ENCODE measurements at regions not wholly inside any gene's neighbourhood (a gene's known extent, or its start where the extent isn't known, plus 50 kb on each side); places are given as distances from the start of the nearest gene placed in this dataset.
A peak's percentile ranks its signal among the peaks of the same experiment; 100 is the strongest.

DNA sequence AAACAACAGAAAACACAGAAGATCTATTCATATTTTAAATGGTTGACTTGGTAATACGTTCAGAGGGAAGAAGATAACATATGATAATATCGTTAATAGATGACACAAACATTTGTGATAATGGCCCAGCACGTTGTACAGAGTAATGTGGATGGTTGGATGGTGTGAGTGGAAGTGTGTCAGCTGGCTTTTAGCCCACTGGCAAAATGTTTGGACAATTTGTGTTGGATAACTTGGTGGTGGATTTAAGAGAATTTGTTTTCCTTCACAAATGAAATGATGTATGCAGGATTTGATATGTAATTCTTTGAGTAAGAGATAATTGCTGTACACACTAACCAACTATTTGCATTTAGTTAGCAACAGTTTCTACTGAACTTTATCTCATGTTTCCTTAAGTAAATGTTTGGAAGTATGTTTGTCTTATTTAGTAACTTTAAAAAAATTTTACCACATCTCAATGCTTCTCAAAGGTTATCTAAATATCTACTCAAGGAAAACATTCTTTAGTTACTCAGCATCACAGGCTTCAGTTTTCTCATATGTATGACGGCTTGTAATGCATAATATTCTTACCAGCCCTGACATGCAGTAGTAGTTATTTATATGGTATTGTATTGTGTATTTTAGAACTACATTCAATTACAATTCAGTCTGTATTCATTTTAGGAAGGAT lies 328.5 kb upstream of the GOLIM4 start:
- TF ChIP-seq, protein P1, sequence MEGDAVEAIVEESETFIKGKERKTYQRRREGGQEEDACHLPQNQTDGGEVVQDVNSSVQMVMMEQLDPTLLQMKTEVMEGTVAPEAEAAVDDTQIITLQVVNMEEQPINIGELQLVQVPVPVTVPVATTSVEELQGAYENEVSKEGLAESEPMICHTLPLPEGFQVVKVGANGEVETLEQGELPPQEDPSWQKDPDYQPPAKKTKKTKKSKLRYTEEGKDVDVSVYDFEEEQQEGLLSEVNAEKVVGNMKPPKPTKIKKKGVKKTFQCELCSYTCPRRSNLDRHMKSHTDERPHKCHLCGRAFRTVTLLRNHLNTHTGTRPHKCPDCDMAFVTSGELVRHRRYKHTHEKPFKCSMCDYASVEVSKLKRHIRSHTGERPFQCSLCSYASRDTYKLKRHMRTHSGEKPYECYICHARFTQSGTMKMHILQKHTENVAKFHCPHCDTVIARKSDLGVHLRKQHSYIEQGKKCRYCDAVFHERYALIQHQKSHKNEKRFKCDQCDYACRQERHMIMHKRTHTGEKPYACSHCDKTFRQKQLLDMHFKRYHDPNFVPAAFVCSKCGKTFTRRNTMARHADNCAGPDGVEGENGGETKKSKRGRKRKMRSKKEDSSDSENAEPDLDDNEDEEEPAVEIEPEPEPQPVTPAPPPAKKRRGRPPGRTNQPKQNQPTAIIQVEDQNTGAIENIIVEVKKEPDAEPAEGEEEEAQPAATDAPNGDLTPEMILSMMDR (IDR thresholded peaks at IDR 0.05; ENCODE audit: unreplicated experiment): no peak
- no peaks in the 10 kb centered on the region for H3K27me3 Mint-ChIP-seq
- H3K36me3 Mint-ChIP-seq (ENCODE audit: insufficient read depth): peaks cover 10% of the 10 kb centered on the region
- DNase-seq (ENCODE audit: low spot score, unreplicated experiment): no peak
- peaks cover 6% of the 10 kb centered on the region for H3K9me3 Mint-ChIP-seq (ENCODE audit: low read depth)
- no peak overlapping the region for H3K4me3 Mint-ChIP-seq (ENCODE audit: low read depth)
- H3K27ac Mint-ChIP-seq: no peak overlapping the region
- H3K4me1 Mint-ChIP-seq (ENCODE audit: low read depth): peaks cover 11% of the 10 kb centered on the region

DNA sequence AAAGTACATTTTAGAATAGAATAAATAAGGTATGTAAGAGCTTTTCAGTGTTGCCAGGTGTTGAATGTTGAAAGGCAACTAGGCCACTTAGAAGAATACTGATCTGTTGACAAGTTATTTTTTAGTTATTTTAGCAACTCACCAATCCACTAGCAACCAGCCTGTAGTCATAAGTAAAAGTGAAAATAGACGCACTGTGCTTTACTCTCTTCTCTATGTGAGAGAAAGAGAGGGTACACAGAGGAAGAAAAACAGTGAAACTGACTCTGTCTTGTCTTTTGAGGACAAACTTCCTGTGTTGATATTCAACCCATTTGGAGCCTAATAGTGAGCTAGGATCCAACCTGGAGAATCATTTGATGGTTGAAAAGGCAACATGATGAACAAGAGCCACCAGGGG lies 327.1 kb upstream of the GOLIM4 start:
- Mint-ChIP-seq H3K9me3 (ENCODE audit: low read depth) (peaks cover 6% of the 10 kb centered on the region), H3K27ac (no peak overlapping the region), H3K36me3 (ENCODE audit: insufficient read depth) (peaks cover 10% of the 10 kb centered on the region), H3K27me3 (no peaks in the 10 kb centered on the region), H3K4me3 (ENCODE audit: low read depth) (no peak overlapping the region), H3K4me1 (ENCODE audit: low read depth) (peaks cover 25% of the 10 kb centered on the region)
- TF ChIP-seq, protein P1 (IDR thresholded peaks at IDR 0.05; ENCODE audit: unreplicated experiment): no peak
- DNase-seq (ENCODE audit: low spot score, unreplicated experiment): no peak

DNA sequence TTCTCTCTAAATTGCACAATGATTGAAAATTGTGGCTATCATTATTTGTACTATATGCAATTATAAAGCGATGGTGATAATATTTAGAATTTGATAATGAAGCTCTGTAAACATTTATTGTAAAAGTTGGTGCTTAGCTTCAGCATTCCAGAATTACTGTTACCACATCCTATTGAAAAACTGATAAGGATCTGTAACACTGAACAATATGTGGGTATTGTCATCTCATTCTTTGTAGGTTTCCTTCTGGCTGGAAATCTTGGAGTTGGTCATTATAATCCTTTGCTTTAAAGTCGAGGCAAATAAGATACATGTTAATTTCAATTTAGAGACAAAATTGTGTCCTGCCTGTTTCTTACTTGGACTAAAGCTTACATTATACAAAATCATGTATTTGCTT lies 323.4 kb upstream of the GOLIM4 start:
- no peaks in the 10 kb centered on the region for H3K27me3 Mint-ChIP-seq
- DNase-seq (ENCODE audit: low spot score, unreplicated experiment): no peak
- no peak overlapping the region for H3K27ac Mint-ChIP-seq
- TF ChIP-seq, protein P1 (IDR thresholded peaks at IDR 0.05; ENCODE audit: unreplicated experiment): no peak
- peaks cover 8% of the 10 kb centered on the region for H3K9me3 Mint-ChIP-seq (ENCODE audit: low read depth)
- H3K4me1 Mint-ChIP-seq (ENCODE audit: low read depth): peaks cover 49% of the 10 kb centered on the region
- peaks cover 6% of the 10 kb centered on the region for H3K36me3 Mint-ChIP-seq (ENCODE audit: insufficient read depth)
- H3K4me3 Mint-ChIP-seq (ENCODE audit: low read depth): no peak overlapping the region

DNA sequence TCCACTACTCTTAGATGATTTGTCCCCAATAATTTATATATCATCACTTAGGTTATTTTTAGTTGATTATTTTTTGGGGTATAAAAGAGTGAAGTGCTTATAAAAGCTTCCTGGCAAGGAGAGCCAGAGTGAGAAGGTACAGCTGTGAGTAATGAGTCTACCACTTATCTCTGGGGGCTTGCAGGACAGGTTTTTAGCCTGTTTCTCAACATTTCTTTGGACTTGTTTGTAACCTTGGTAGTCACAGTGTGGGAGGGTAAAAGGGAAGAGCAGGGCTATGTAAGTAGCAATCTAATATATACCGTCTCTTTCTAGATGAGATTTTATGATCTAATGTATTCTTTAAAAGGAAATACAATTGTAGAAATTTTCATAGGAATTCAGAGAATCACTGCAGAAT lies 321.3 kb upstream of the GOLIM4 start:
- Mint-ChIP-seq H3K36me3 (ENCODE audit: insufficient read depth) (peaks cover 6% of the 10 kb centered on the region), H3K27ac (peak overlapping the region; percentile 90), H3K4me1 (ENCODE audit: low read depth) (peaks cover 51% of the 10 kb centered on the region), H3K4me3 (ENCODE audit: low read depth) (peak overlapping the region; percentile 53), H3K27me3 (no peaks in the 10 kb centered on the region), H3K9me3 (ENCODE audit: low read depth) (peaks cover 8% of the 10 kb centered on the region)
- TF ChIP-seq, protein P1 (IDR thresholded peaks at IDR 0.05; ENCODE audit: unreplicated experiment): no peak
- peak; percentile 33 for DNase-seq (ENCODE audit: low spot score, unreplicated experiment)

DNA sequence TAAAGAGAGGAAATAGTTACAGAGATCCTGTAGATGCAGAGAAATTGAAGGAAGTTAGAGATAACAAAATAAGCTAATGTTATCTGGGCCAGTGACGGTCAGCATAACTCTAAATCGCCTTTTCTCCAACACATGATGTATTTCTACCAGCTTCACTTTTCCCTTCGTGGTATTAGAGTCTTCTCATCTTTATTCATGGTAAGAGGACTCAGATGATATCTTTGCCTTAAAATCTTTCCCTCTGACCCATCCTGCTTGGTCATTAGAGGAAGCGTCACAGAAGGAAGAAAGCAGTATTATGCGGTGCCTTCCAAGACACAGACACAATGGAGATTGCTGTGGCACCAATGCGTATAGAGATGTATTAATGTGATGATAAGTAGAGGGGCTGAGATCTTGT lies 320.7 kb upstream of the GOLIM4 start:
- H3K27me3 Mint-ChIP-seq: no peaks in the 10 kb centered on the region
- peaks cover 5% of the 10 kb centered on the region for H3K36me3 Mint-ChIP-seq (ENCODE audit: insufficient read depth)
- peaks cover 8% of the 10 kb centered on the region for H3K9me3 Mint-ChIP-seq (ENCODE audit: low read depth)
- H3K4me1 Mint-ChIP-seq (ENCODE audit: low read depth): peaks cover 53% of the 10 kb centered on the region
- H3K27ac Mint-ChIP-seq: peak overlapping the region; percentile 90
- peak overlapping the region; percentile 53 for H3K4me3 Mint-ChIP-seq (ENCODE audit: low read depth)
- TF ChIP-seq, protein P1 (IDR thresholded peaks at IDR 0.05; ENCODE audit: unreplicated experiment): no peak
- DNase-seq (ENCODE audit: low spot score, unreplicated experiment): no peak

Data from progenitor cell of endocrine pancreas (in vitro differentiated cells).